GM13976 (cell line): ENCODE measurements at regions not wholly inside any gene's neighbourhood (a gene's known extent, or its start where the extent isn't known, plus 50 kb on each side); places are given as distances from the start of the nearest gene placed in this dataset.

Source experiments
- DNase-seq: peaks from one replicate; pipeline ENCODE4 v3.0.0; 2012; ENCODE audit warnings: low spot score
- in situ Hi-C: fragments of 300-500 bp; cut with MboI; formaldehyde crosslinking; loops from one replicate; pipeline ENCODE4 v1.12.0; 2022; ENCODE audit warnings: low sequenced_read_pairs, mixed read lengths, inconsistent platforms; ENCODE audit not compliant: unreplicated experiment
- TF ChIP-seq, protein P1 (sequence below): IDR thresholded peaks from 2 replicates; pipeline ENCODE4 v1.5.1; 2012; ENCODE audit warnings: borderline replicate concordance, mild to moderate bottlenecking; ENCODE audit not compliant: insufficient read depth; ENCODE audit errors: extremely low read depth, missing control alignments, control extremely low read depth

DNA sequence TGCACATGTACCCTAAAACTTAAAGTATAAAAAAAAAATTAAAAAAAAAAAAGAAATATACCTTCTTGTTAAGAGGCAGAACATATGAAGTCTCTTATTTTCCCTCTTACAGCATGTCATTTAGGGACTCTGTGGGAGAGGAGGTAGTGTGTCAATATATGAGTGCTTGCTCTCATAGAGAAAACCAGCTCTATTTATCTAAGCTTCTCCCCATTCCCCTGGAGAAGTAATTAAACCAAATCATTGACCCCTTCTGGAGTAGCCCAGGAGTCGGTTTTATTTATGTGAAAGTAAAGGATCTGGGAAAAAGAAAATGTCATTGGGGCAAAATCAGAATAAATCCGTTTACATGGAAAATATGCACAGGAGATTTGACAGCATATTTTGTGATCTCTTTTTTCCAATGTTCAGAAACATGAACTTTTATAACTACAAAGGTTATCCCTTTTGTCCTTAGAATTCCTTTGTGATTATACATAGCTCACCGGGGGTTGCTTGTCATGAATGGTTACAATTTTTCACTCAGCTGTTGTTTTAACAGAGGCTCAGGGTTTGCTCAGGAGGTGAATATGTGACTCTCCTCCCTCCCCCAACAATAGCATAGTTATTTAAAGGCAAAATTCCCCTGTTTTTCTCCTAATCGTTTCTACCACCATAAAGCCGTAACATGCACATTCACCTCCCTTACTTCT, 114.5 kb upstream of the C1orf21 start:
- in situ Hi-C loops = no loop called here
- TF ChIP-seq, protein P1, sequence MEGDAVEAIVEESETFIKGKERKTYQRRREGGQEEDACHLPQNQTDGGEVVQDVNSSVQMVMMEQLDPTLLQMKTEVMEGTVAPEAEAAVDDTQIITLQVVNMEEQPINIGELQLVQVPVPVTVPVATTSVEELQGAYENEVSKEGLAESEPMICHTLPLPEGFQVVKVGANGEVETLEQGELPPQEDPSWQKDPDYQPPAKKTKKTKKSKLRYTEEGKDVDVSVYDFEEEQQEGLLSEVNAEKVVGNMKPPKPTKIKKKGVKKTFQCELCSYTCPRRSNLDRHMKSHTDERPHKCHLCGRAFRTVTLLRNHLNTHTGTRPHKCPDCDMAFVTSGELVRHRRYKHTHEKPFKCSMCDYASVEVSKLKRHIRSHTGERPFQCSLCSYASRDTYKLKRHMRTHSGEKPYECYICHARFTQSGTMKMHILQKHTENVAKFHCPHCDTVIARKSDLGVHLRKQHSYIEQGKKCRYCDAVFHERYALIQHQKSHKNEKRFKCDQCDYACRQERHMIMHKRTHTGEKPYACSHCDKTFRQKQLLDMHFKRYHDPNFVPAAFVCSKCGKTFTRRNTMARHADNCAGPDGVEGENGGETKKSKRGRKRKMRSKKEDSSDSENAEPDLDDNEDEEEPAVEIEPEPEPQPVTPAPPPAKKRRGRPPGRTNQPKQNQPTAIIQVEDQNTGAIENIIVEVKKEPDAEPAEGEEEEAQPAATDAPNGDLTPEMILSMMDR = no peak
- no peak for DNase-seq

GRCh38 chr1:184276416-184276815, 110.4 kb upstream of the C1orf21 start:
- in situ Hi-C loops = no loop called here

DNA sequence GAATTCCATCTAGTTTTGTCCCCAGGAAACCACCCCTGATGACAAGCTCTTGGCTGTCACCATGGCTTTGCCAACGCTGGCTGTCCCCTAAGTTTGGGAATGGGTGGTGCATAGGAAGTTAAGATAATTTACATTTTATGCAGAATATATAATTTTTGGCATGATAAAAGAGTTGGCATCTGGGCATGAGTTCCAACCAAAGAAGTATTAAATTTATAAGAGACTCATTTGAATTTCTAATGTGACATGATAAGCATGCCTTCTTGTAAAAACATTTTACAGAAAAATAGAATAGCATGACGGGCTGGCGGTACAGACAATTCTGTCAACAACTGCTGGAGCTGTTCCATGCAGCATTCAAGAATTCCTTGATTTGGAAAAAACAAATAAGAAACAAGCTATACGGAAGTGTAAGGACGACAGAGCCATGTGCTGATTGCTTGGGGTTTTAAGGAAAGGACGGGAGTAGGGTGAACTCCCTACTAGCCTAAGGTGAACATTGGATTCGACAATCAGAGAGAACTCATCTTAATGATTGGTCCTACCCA, 106.8 kb upstream of the C1orf21 start:
- TF ChIP-seq, protein P1 = no peak
- no peak for DNase-seq
- in situ Hi-C loops = no loop called here

More at GRCh38 chr1:184276416-184276815, 110.4 kb upstream of the C1orf21 start:
- TF ChIP-seq, protein P1 = no peak
- no peak for DNase-seq

- no peak for DNase-seq
- in situ Hi-C loops = no loop called here
- TF ChIP-seq, protein P1 = no peak
These were observed 102.8 kb upstream of the C1orf21 start for GRCh38 chr1:184283999-184284398.

DNA sequence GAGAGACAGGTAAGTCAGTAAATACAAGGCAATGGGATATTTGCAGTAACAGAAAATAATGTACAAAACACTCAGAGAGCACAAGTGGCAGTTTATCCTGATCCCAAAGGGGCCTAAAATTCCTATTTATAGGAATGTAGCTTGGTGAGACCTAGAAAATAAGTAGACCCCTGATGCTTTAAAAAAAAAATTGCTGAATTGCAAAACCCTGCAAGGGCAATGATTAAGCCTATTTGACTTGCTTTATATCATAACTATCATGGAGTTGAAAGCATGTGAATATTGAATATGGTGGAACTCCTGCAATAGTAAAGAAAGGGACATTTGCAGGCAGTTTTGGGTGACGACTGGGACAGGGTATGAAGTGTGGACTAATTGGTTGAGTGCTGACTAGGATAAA, 101.9 kb upstream of the C1orf21 start:
- DNase-seq = no peak
- in situ Hi-C loops = no loop called here
- TF ChIP-seq, protein P1 = no peak

- TF ChIP-seq, protein P1 = no peak
- in situ Hi-C loops = no loop called here
- DNase-seq = no peak
These were observed 101.3 kb upstream of the C1orf21 start for GRCh38 chr1:184285401-184286087.
